NCI-H1048 (cell line): ENCODE measurements at regions not wholly inside any gene's neighbourhood (a gene's known extent, or its start where the extent isn't known, plus 50 kb on each side); places are given as distances from the start of the nearest gene placed in this dataset.
A peak's percentile ranks its signal among the peaks of the same experiment; 100 is the strongest.

Source experiments
- DNase-seq: peaks from one replicate; lab custom pipeline; 2025; lab: John Stamatoyannopoulos, UW

GRCh38 chr10:117716889-117717288, 174.3 kb downstream of the EMX2 start:
- DNase-seq = no peak

- no peak for DNase-seq
These were observed 176.7 kb downstream of the EMX2 start for GRCh38 chr10:117718986-117719920.

GRCh38 chr10:117720931-117721835, 178.6 kb downstream of the EMX2 start:
- no peak for DNase-seq

GRCh38 chr10:117721873-117722272, 179.3 kb downstream of the EMX2 start:
- no peak for DNase-seq

- no peak for DNase-seq
These were observed 180.8 kb downstream of the EMX2 start for GRCh38 chr10:117723343-117723742.

GRCh38 chr10:117725993-117726392, 183.4 kb downstream of the EMX2 start:
- no peak for DNase-seq

- no peak for DNase-seq
These were observed 184.2 kb downstream of the EMX2 start for GRCh38 chr10:117726596-117727295.

- no peak for DNase-seq
These were observed 184.9 kb downstream of the EMX2 start for GRCh38 chr10:117727421-117727820.

- DNase-seq = no peak
These were observed 185.5 kb downstream of the EMX2 start for GRCh38 chr10:117728087-117728486.

- DNase-seq = no peak
These were observed 186.6 kb downstream of the EMX2 start for GRCh38 chr10:117729156-117729555.

- DNase-seq = peak; percentile 48
These were observed 188.7 kb downstream of the EMX2 start for GRCh38 chr10:117731121-117731791.

GRCh38 chr10:117734731-117735405, 192.3 kb downstream of the EMX2 start:
- no peak for DNase-seq

GRCh38 chr10:117736655-117737054, 194.1 kb downstream of the EMX2 start:
- DNase-seq = no peak

GRCh38 chr10:117740088-117740487, 197.5 kb downstream of the EMX2 start:
- no peak for DNase-seq

GRCh38 chr10:117740691-117741222, 198.2 kb downstream of the EMX2 start:
- DNase-seq = no peak

- no peak for DNase-seq
These were observed 199.0 kb downstream of the EMX2 start for GRCh38 chr10:117741524-117741923.

GRCh38 chr10:117743509-117743908, 201.0 kb downstream of the EMX2 start:
- DNase-seq = no peak

- no peak for DNase-seq
These were observed 202.8 kb downstream of the EMX2 start for GRCh38 chr10:117745301-117745700.

GRCh38 chr10:117746541-117747448, 204.2 kb downstream of the EMX2 start:
- no peak for DNase-seq

- no peak for DNase-seq
These were observed 205.1 kb downstream of the EMX2 start for GRCh38 chr10:117747636-117748035.
